ENCODE measurements at regions not wholly inside any gene's neighbourhood (a gene's known extent, or its start where the extent isn't known, plus 50 kb on each side); places are given as distances from the start of the nearest gene placed in this dataset.
"Not testable (repeated sequence)": the region's sequence is repeated elsewhere in the genome, so short reads cannot be mapped to it uniquely, and the experiment has no call there.

GRCh38 chr3:95462161-95462560, 1352.2 kb upstream of the EPHA6 start:
- no peak for DNase-seq (ENCODE audit: low read depth)

- no peak for DNase-seq (ENCODE audit: low read depth)
Observed at GRCh38 chr3:95464346-95464745, 1350.0 kb upstream of the EPHA6 start.

DNA sequence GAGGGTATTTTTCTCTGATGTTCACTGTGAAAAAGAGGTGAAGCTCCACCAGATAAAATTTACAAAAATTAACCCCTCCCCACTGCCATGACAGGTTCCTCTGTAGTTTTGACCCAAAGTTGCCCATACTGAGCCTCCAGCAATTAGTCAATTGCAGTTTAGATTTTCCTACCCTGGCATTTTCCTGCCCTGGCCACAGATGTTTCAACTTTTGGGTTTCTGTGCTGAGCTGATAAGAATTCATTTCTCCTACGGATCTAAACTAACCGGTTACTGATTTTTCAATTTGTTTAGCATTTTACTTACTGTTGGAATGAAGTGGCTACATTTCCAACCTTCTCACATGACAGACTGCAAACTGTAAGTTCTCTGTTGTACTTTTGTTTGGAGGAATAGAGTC, 1346.1 kb upstream of the EPHA6 start:
- DNase-seq (ENCODE audit: low read depth): no peak

GRCh38 chr3:95474338-95474737, 1340.1 kb upstream of the EPHA6 start:
- no peak for DNase-seq (ENCODE audit: low read depth)

GRCh38 chr3:95476534-95476933, 1337.9 kb upstream of the EPHA6 start:
- DNase-seq (ENCODE audit: low read depth): no peak

DNA sequence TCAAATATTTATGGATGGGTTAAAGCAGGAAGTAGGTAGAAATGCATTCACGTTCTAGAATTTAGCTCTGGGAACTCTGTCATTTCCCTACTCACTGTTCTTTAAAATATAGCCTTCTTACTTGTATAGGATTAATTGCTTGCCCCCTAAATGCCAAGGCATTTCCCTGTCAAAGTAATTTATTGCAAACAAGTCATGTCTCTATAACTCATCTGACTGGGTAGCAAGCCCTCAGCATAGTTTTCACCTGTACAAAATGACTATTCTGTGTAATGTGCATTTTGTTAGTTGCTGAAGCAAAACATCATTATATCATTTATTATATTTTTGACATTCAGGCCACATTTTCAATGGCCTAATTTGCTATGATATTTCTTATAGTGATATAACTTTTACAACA, 1308.2 kb upstream of the EPHA6 start:
- DNase-seq (ENCODE audit: low read depth): no peak

- no peak for DNase-seq (ENCODE audit: low read depth)
Observed at GRCh38 chr3:95508124-95508523, 1306.3 kb upstream of the EPHA6 start.

DNA sequence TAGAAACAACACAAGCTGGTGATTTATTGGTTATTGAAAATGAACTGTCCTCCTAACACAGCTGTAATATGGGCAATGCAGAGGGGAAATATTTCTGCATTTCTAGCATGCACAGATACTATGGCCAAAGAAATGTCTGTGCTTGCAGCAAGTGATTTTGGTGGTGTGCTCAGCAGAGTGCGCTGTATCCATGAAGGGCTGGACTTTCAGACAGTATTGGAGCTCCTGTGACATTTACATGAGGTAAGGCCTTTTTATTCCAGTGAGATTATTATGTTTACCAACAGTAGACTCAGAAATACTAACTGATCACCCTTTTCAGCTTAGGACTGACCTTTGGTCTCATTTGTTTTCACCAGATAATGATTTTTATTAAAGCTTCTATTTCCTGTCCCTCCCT, 1302.6 kb upstream of the EPHA6 start:
- no peak for DNase-seq (ENCODE audit: low read depth)

DNA sequence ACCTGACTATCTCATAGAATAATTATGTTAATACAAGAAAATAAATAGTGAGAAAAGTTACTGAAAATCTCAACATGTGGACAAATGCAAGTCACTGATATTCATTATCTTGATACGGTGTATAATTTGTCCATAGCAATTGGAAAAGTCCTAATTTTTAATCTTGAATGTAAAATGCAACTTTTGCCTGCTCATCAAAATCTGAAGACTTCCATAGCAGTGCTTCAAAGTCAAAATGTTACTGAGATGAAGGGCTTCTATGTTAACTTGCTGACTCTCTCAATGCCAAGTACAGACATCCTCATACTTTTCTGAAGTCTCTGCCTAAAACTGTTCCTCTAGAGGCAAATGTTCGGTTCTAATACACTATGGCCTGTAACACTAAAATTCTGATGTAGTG, 1300.1 kb upstream of the EPHA6 start:
- DNase-seq (ENCODE audit: low read depth): no peak

DNA sequence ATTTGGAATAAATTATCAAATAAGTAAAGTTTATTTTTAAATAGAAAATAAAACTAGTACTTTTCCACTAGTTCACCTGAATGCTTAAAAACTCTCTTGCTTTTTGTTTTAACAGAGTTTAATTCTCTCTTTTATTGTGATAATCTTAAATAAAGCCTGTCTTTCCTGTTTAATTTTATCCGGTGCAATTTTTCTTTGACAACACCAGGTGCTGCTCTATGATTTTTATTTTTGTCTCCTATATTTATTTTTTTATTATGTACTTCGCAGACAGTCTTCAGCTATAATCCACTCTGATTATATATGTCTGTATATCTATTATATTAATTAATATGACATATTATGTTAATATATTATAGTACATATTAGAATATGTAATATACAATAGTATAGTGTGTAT, 1293.0 kb upstream of the EPHA6 start:
- DNase-seq (ENCODE audit: low read depth): no peak

- no peak for DNase-seq (ENCODE audit: low read depth)
Observed at GRCh38 chr3:95522449-95522848, 1291.9 kb upstream of the EPHA6 start.

DNA sequence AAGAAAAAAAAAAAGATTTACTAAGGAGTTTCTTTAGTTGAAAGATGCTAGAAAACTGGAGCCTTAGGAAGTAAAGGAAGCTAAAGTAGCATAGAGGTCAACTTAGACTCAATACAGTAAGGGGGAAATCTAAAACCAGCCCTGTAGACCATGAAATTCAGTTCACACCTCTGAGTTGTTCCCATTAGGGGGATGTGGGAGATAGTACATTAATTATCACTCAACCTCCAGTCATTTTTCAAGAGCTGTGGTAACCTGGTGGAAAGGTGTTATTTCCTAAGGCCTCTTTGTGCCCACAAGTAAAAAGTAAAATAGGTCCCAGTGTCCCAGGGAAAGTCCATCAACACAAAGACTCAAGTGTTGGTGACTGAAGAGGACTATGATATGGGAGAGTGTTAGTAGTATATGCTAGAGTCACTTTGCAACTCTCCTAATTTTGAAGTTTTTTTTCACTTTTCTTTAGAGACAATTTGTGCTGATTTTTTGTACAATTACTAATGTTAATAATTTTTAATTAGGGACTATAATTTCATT, 1274.4 kb upstream of the EPHA6 start:
- no peak for DNase-seq (ENCODE audit: low read depth)

DNA sequence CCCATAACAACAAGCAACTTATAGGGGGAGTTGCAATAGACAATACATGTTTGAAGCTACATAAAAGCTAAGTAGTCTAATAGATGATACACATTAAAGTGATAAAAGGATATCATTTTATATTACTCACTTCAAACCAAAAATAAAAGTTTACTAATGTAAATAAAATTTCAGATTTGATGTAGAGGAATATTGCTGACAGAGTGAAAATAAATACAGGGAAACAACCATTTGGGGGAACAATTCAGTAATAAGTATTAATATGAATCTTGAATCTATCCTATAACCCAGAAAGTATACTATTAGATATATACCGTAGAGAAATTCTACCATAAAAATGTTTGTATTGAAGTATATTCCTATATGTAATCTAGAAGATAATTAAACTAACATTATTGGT, 1248.9 kb upstream of the EPHA6 start:
- no peak for DNase-seq (ENCODE audit: low read depth)

- DNase-seq (ENCODE audit: low read depth): no peak
Observed at GRCh38 chr3:95567346-95567745, 1247.0 kb upstream of the EPHA6 start.

DNA sequence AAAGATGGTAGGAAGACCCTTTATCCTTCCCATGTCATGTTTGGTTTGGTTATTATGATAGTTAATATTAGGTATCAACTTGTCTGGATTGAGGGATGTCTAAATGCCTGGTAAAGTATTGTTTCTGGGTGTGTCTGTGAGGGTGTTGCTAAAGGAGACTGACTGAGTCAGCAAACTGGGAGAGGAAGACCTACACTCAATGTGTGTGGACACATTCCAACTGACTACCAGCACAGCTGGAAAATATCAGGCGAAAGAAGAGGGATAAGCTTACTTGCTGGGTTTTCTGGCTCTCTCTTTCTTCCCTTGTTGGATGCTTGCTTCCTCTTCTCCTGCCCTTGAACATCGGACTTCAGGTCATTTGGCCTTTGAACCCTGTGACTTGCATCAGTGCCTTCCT, 1227.6 kb upstream of the EPHA6 start:
- no peak for DNase-seq (ENCODE audit: low read depth)

GRCh38 chr3:95587641-95588040, 1226.8 kb upstream of the EPHA6 start:
- DNase-seq (ENCODE audit: low read depth): not testable (repeated sequence)

DNA sequence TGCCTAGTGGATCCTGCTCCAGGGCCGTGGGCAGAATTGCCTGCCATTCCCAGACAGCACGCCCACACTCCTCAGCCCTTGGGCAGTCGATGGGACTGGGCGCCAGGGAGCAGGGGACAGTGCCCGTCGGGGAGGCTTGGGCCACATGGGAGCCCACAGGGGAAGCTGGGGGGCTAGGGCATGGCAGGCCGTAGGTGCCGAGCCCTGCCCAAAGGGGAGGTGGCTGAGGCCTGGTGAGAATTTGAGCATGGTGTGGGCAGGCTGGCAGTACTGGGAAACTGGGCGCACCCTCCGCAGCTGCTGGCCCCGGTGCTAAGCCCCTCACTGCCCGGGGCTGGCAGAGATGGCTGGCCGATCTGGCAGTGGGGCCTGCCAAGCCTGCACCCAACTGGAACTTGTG, 1225.9 kb upstream of the EPHA6 start:
- no peak for DNase-seq (ENCODE audit: low read depth)

- no peak for DNase-seq (ENCODE audit: low read depth)
Observed at GRCh38 chr3:95595416-95596075, 1218.8 kb upstream of the EPHA6 start.

DNA sequence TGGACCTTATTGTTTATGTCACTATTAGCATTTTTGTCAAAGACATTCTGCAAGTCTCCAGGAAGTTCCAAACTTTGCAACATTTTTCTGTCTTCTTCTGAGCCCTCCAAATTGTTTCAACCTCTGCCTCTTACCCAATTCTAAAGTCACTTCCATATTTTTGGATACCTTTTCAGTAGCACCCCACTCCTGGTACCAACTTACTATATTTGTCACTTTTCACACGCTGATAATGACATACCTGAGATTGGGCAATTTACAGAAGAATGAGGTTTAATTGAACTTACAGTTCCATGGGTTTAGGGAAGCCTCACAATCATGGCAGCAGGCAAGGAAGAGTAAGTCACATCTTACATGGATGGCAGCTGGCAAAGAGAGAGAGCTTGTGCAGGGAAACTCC, 1206.5 kb upstream of the EPHA6 start:
- no peak for DNase-seq (ENCODE audit: low read depth)

- DNase-seq (ENCODE audit: low read depth): no peak
Observed at GRCh38 chr3:95609411-95609810, 1205.0 kb upstream of the EPHA6 start.

DNA sequence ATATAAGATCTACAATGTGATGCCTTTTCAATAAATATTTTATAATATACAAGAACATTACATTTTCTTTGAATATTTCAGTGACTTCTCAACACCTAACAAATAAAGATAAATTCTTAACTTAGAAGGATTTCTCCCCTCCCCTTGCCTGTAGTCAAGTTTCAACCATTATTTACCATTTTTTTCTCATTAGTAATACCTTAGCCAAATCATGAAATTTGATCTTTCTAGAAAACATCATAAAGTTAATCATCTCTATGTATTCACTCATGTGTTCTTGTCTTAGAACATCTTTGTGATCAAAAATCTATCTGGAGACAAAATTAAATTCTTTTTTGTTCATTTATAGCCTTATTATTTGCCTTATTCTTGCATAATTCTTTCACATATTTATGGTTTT, 1201.8 kb upstream of the EPHA6 start:
- no peak for DNase-seq (ENCODE audit: low read depth)

DNA sequence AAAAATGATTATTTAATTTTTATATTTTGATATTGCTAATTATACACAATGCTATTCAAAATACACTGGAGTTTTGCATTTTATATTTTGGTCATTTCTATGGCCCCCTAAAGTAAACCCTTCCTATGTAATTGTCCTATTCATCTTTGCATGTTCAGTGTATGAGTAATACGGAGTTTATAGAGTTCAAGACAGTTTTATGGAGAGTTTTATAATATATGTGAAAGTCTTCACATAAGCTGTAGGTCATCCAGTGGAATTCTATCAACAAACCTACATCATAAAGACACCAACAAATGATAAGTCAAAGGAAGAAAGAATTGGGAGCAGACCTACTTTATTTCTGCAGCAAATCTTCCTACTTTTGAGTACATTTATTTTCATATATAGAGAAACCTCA, 1200.4 kb upstream of the EPHA6 start:
- DNase-seq (ENCODE audit: low read depth): no peak

- no peak for DNase-seq (ENCODE audit: low read depth)
Observed at GRCh38 chr3:95615592-95616310, 1198.6 kb upstream of the EPHA6 start.

DNA sequence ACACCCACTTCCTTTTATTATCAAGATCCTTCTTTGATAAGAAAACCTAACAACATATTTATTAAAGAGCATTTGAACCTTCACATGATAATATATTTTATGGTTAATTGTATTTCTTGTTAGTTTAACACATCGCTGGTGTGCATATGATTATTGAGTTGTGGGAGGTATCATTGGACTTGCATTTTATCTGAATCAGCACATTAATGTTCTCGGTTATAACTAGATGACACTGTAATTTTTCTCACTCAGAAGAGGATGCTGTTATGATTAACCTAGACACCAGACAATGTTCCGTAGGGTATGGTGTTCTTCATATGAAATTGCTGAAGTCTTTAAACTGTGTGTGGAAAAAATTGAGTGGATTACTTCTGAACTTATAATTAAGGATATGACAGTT, 1188.3 kb upstream of the EPHA6 start:
- DNase-seq (ENCODE audit: low read depth): no peak
